ENCODE measurements at regions not wholly inside any gene's neighbourhood (a gene's known extent, or its start where the extent isn't known, plus 50 kb on each side); places are given as distances from the start of the nearest gene placed in this dataset.

DNA sequence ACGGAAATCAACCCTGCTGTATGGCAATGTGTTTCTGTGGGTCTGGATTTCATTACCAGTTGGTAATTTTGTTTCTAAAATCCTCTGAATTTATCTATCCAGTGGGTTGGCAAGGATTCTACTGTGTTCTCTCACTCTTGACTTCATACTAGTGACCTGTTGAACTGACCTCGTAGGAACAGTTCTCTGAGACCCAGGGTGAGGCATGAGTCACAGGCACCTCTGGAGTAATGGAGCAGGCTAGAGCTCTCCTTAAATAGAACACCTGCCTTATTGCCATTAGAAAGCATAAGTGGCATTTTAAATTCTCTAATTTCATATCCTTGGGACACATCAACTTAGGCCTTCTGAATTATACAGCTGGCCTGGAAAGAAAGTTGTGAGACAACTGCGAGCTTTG is 258.3 kb upstream of the NAV3 start:
- H3K9me3 ChIP-seq (ENCODE audit: low read depth): no peaks in the 10 kb centered on the region
- H3K79me2 ChIP-seq: no peaks in the 10 kb centered on the region
- WGBS (ENCODE audit: low lambda C conversion rate, missing lambda C conversion rate): 75% methylated on average over 3 of the region's 3 CpGs
- no peaks in the 10 kb centered on the region for H3K36me3 ChIP-seq (replicated peaks; ENCODE audit: insufficient read depth, low read depth)
- TF ChIP-seq EZH2phosphoT487 (IDR thresholded peaks at IDR 0.05; ENCODE audit: low read depth, severe bottlenecking, unreplicated experiment) (no peak), EZH2 (IDR thresholded peaks at IDR 0.05; ENCODE audit: borderline replicate concordance) (no peak), CTCF (IDR thresholded peaks at IDR 0.05; ENCODE audit: poor library complexity) (no peak)
- no peaks in the 10 kb centered on the region for H3K9me2 ChIP-seq (replicated peaks; ENCODE audit: insufficient read depth)
- no peaks in the 10 kb centered on the region for H3K27me3 ChIP-seq
- no peak for DNase-seq (ENCODE audit: low spot score)
- no peak overlapping the region for H3K4me3 ChIP-seq
- H4K20me1 ChIP-seq (ENCODE audit: insufficient read depth, poor library complexity, severe bottlenecking): no peaks in the 10 kb centered on the region
- H3K27ac ChIP-seq: no peak overlapping the region
- H3K4me1 ChIP-seq (ENCODE audit: insufficient read depth): no peaks in the 10 kb centered on the region
- H2AFZ ChIP-seq: no peak overlapping the region
- no peak overlapping the region for H3K4me2 ChIP-seq

- Histone ChIP-seq H3K36me3 (replicated peaks; ENCODE audit: insufficient read depth, low read depth) (no peaks in the 10 kb centered on the region), H3K9me3 (ENCODE audit: low read depth) (no peaks in the 10 kb centered on the region), H3K4me3 (no peak overlapping the region), H4K20me1 (ENCODE audit: insufficient read depth, poor library complexity, severe bottlenecking) (no peaks in the 10 kb centered on the region), H3K4me2 (no peak overlapping the region), H3K79me2 (no peaks in the 10 kb centered on the region), H3K27ac (no peak overlapping the region), H2AFZ (no peak overlapping the region), H3K27me3 (no peaks in the 10 kb centered on the region), H3K9me2 (replicated peaks; ENCODE audit: insufficient read depth) (no peaks in the 10 kb centered on the region), H3K4me1 (ENCODE audit: insufficient read depth) (no peaks in the 10 kb centered on the region)
- 94% methylated on average over 7 of the region's 7 CpGs for WGBS (ENCODE audit: low lambda C conversion rate, missing lambda C conversion rate)
- no peak for DNase-seq (ENCODE audit: low spot score)
- TF ChIP-seq EZH2 (IDR thresholded peaks at IDR 0.05; ENCODE audit: borderline replicate concordance) (no peak), EZH2phosphoT487 (IDR thresholded peaks at IDR 0.05; ENCODE audit: low read depth, severe bottlenecking, unreplicated experiment) (no peak), CTCF (IDR thresholded peaks at IDR 0.05; ENCODE audit: poor library complexity) (no peak)
Observed at GRCh38 chr12:77571768-77572167, 258.9 kb upstream of the NAV3 start.

DNA sequence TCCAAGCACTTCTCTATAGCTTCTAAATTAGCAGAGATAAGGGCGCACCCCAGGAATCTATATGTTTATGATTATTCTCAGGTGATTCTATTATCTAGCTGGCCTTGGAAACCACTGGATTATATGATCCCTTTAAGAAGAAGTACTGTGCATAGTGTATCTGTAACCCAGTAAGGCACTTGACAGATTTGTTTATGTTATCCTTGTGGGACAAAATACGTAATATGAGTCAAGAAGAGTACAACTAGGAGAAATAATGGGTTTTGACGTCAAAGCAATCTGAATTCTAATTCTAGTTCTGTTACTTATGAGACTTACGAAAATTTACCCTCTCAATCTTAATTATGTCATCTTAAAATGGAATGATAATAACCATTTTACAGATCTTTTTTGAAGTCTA is 259.6 kb upstream of the NAV3 start:
- H3K27me3 ChIP-seq: no peaks in the 10 kb centered on the region
- no peaks in the 10 kb centered on the region for H3K9me2 ChIP-seq (replicated peaks; ENCODE audit: insufficient read depth)
- no peaks in the 10 kb centered on the region for H3K4me1 ChIP-seq (ENCODE audit: insufficient read depth)
- no peak overlapping the region for H3K4me3 ChIP-seq
- no peak overlapping the region for H2AFZ ChIP-seq
- H3K79me2 ChIP-seq: no peaks in the 10 kb centered on the region
- H4K20me1 ChIP-seq (ENCODE audit: insufficient read depth, poor library complexity, severe bottlenecking): no peaks in the 10 kb centered on the region
- no peaks in the 10 kb centered on the region for H3K36me3 ChIP-seq (replicated peaks; ENCODE audit: insufficient read depth, low read depth)
- H3K4me2 ChIP-seq: no peak overlapping the region
- WGBS (ENCODE audit: low lambda C conversion rate, missing lambda C conversion rate): 77% methylated on average over 4 of the region's 4 CpGs
- DNase-seq (ENCODE audit: low spot score): no peak
- TF ChIP-seq EZH2phosphoT487 (IDR thresholded peaks at IDR 0.05; ENCODE audit: low read depth, severe bottlenecking, unreplicated experiment) (no peak), CTCF (IDR thresholded peaks at IDR 0.05; ENCODE audit: poor library complexity) (no peak), EZH2 (IDR thresholded peaks at IDR 0.05; ENCODE audit: borderline replicate concordance) (no peak)
- H3K9me3 ChIP-seq (ENCODE audit: low read depth): no peaks in the 10 kb centered on the region
- H3K27ac ChIP-seq: no peak overlapping the region

DNA sequence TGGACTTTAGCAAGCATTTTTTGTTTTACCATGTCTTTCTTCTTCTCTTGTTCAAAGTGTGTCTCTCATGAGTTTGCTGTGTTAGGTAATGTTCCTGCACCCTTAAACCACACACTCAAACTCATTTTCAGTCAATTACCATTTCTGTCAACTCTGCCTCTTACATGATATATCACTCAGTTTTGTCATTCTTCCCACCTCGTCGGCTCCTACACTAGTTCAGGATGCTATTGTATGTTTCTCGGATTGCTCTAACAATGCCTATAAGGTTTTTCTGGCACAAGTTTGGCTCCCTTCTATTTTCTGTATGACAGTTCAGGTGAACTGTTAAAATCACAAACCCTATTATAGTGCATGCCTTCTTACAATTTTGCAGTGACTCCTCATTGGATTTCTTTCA is 260.8 kb upstream of the NAV3 start:
- H3K27ac ChIP-seq: no peak overlapping the region
- no peaks in the 10 kb centered on the region for H3K27me3 ChIP-seq
- no peaks in the 10 kb centered on the region for H3K4me1 ChIP-seq (ENCODE audit: insufficient read depth)
- no peaks in the 10 kb centered on the region for H3K9me2 ChIP-seq (replicated peaks; ENCODE audit: insufficient read depth)
- no peak overlapping the region for H2AFZ ChIP-seq
- 89% methylated on average over 3 of the region's 3 CpGs for WGBS (ENCODE audit: low lambda C conversion rate, missing lambda C conversion rate)
- no peak overlapping the region for H3K4me3 ChIP-seq
- no peak for DNase-seq (ENCODE audit: low spot score)
- no peaks in the 10 kb centered on the region for H3K36me3 ChIP-seq (replicated peaks; ENCODE audit: insufficient read depth, low read depth)
- no peaks in the 10 kb centered on the region for H4K20me1 ChIP-seq (ENCODE audit: insufficient read depth, poor library complexity, severe bottlenecking)
- TF ChIP-seq CTCF (IDR thresholded peaks at IDR 0.05; ENCODE audit: poor library complexity) (no peak), EZH2 (IDR thresholded peaks at IDR 0.05; ENCODE audit: borderline replicate concordance) (no peak), EZH2phosphoT487 (IDR thresholded peaks at IDR 0.05; ENCODE audit: low read depth, severe bottlenecking, unreplicated experiment) (no peak)
- H3K4me2 ChIP-seq: no peak overlapping the region
- H3K9me3 ChIP-seq (ENCODE audit: low read depth): no peaks in the 10 kb centered on the region
- no peaks in the 10 kb centered on the region for H3K79me2 ChIP-seq
